ENCODE measurements at regions not wholly inside any gene's neighbourhood (a gene's known extent, or its start where the extent isn't known, plus 50 kb on each side); places are given as distances from the start of the nearest gene placed in this dataset.

GRCh38 chr2:238713198-238713826, 134.6 kb upstream of the TWIST2 start:
- DNase-seq (ENCODE audit: low read depth): no peak
- H3K27me3 ChIP-seq (ENCODE audit: control insufficient read depth, insufficient read depth, low read length): no peaks in the 10 kb centered on the region; the same call in none of the 2 replicates
- TF ChIP-seq, protein P1, sequence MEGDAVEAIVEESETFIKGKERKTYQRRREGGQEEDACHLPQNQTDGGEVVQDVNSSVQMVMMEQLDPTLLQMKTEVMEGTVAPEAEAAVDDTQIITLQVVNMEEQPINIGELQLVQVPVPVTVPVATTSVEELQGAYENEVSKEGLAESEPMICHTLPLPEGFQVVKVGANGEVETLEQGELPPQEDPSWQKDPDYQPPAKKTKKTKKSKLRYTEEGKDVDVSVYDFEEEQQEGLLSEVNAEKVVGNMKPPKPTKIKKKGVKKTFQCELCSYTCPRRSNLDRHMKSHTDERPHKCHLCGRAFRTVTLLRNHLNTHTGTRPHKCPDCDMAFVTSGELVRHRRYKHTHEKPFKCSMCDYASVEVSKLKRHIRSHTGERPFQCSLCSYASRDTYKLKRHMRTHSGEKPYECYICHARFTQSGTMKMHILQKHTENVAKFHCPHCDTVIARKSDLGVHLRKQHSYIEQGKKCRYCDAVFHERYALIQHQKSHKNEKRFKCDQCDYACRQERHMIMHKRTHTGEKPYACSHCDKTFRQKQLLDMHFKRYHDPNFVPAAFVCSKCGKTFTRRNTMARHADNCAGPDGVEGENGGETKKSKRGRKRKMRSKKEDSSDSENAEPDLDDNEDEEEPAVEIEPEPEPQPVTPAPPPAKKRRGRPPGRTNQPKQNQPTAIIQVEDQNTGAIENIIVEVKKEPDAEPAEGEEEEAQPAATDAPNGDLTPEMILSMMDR (IDR thresholded peaks at IDR 0.05; ENCODE audit: insufficient read depth, low read depth, low read length): no peak
- H3K4me3 ChIP-seq (ENCODE audit: low read depth, low read length): no peak overlapping the region
- POLR2A ChIA-PET: no interaction called here
- H3K36me3 ChIP-seq (ENCODE audit: control insufficient read depth, insufficient read depth, low read length): no peaks in the 10 kb centered on the region
- CTCF ChIA-PET: no interaction called here

DNA sequence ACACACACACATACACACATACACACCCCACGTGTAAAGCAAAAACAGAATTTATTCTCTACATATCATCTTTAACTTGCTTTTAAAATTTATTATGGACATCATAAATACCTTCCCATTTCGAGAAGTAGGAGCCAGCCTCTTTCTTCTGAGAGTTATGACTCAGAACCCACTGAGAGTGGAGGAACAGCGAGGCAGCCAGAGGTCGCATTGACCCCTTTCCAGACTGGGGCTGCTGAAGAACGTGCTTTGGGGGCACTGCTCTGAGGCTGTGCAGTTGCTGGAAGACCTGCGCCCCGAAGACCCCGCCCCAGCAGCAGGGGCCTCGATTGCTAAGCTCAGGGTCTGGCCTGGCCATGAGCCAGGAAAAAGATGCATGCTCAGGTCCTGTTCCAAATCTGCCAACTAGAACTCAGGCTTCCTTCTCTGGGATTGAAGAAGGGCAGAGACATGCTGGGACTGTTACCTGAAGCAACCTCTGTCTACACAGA, 133.8 kb upstream of the TWIST2 start:
- TF ChIP-seq, protein P1 (IDR thresholded peaks at IDR 0.05; ENCODE audit: insufficient read depth, low read depth, low read length): 0 out of 2 replicates have a peak, but pooled peaks have one; percentile 20
- Histone ChIP-seq H3K27me3 (ENCODE audit: control insufficient read depth, insufficient read depth, low read length) (no peaks in the 10 kb centered on the region; the same call in none of the 2 replicates), H3K36me3 (ENCODE audit: control insufficient read depth, insufficient read depth, low read length) (no peaks in the 10 kb centered on the region), H3K4me3 (ENCODE audit: low read depth, low read length) (no peak overlapping the region)
- no peak for DNase-seq (ENCODE audit: low read depth)
- ChIA-PET POLR2A (no interaction called here), CTCF (no interaction called here)

DNA sequence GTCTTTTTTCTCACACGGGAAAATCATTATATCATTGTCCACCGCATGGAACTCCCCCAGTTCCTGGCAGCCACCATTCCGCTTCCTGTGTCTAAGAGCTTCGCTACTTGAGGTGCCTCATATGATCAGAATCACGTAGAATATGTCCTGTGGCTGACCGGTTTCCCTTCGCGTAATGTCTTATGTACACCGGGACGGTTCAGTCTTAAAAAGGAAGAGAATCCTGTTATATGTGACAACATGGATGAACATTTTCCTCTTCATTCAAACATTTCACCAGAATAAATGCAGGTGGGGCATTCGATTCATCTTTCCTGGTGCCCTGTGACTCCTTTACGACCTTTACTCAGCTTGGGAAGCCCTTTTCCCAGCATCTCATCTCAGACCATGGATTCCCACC, 131.7 kb upstream of the TWIST2 start:
- TF ChIP-seq, protein P1 (IDR thresholded peaks at IDR 0.05; ENCODE audit: insufficient read depth, low read depth, low read length): no peak
- H3K27me3 ChIP-seq (ENCODE audit: control insufficient read depth, insufficient read depth, low read length): no peaks in the 10 kb centered on the region; the same call in none of the 2 replicates
- H3K4me3 ChIP-seq (ENCODE audit: low read depth, low read length): no peak overlapping the region
- H3K36me3 ChIP-seq (ENCODE audit: control insufficient read depth, insufficient read depth, low read length): no peaks in the 10 kb centered on the region
- ChIA-PET CTCF (no interaction called here), POLR2A (no interaction called here)
- no peak for DNase-seq (ENCODE audit: low read depth)

DNA sequence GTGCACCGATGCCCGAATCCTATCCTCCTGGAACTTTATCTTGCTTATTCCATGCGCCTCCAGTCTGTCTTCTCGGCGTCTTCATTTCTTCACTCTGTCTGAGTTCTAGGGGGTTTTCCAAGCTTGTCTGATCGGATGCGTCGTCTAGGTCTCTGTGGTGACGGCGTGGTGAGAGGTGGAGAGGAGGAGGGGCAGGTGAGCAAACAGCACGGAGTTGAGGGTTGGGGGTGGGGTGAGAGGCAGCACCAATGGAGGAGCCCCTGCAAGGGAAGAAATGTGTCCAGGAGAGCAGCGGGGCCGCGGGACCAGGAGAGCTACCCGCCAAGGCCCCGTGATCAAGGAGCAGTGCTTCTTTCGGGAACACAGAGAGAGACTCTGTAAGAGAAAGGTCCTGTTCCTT, 131.3 kb upstream of the TWIST2 start:
- Histone ChIP-seq H3K36me3 (ENCODE audit: control insufficient read depth, insufficient read depth, low read length) (no peaks in the 10 kb centered on the region), H3K4me3 (ENCODE audit: low read depth, low read length) (no peak overlapping the region), H3K27me3 (ENCODE audit: control insufficient read depth, insufficient read depth, low read length) (no peaks in the 10 kb centered on the region; the same call in none of the 2 replicates)
- TF ChIP-seq, protein P1 (IDR thresholded peaks at IDR 0.05; ENCODE audit: insufficient read depth, low read depth, low read length): no peak
- ChIA-PET POLR2A (no interaction called here), CTCF (no interaction called here)
- DNase-seq (ENCODE audit: low read depth): no peak

DNA sequence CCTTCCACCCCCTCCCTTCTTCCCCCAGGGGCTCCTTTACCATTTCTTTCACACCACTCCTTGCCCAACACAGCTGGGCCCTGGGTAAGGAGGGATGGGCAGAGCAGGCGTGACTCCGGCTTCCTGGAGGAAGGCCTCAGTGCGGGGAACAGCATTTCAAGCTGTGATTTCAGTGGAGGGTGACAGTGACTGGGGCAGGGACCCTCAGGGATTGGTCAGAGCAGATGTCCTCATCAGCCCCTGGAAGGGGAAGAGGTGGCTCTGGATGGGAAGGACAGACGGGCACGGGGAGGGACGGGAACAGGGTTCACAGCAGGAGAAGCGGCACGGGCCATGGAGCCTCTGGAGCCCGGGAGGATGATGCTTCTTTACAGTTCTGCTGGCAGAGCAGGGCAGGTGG, 130.8 kb upstream of the TWIST2 start:
- ChIA-PET POLR2A (no interaction called here), CTCF (no interaction called here)
- H3K27me3 ChIP-seq (ENCODE audit: control insufficient read depth, insufficient read depth, low read length): no peaks in the 10 kb centered on the region; the same call in none of the 2 replicates
- TF ChIP-seq, protein P1 (IDR thresholded peaks at IDR 0.05; ENCODE audit: insufficient read depth, low read depth, low read length): no peak
- no peak for DNase-seq (ENCODE audit: low read depth)
- no peak overlapping the region for H3K4me3 ChIP-seq (ENCODE audit: low read depth, low read length)
- no peaks in the 10 kb centered on the region for H3K36me3 ChIP-seq (ENCODE audit: control insufficient read depth, insufficient read depth, low read length)

Data from BJ (cell line).